ENCODE measurements at regions not wholly inside any gene's neighbourhood (a gene's known extent, or its start where the extent isn't known, plus 50 kb on each side); places are given as distances from the start of the nearest gene placed in this dataset.

- H3K27ac ChIP-seq (ENCODE audit: low read depth in 1 of 2, low read length in 2 of 2), result no peak overlapping the region
- TF ChIP-seq SP1 (IDR thresholded peaks at IDR 0.05) (no peak), MAX (IDR thresholded peaks at IDR 0.05) (no peak), ZBTB33 (IDR thresholded peaks at IDR 0.05) (no peak), JUND (IDR thresholded peaks at IDR 0.05) (no peak), FOXA2 (IDR thresholded peaks at IDR 0.05) (no peak), ATF3 (IDR thresholded peaks at IDR 0.05) (no peak), HNF4G (IDR thresholded peaks at IDR 0.05) (no peak), RXRA (IDR thresholded peaks at IDR 0.05) (no peak), NR2F2 (IDR thresholded peaks at IDR 0.05) (no peak), GABPA (IDR thresholded peaks at IDR 0.05 in 1 of 2, conservative IDR thresholded peaks at IDR 0.05 in 1 of 2) (no peak), TAF1 (conservative IDR thresholded peaks at IDR 0.05) (no peak), HNF4A (conservative IDR thresholded peaks at IDR 0.05) (no peak), EGR1 (IDR thresholded peaks at IDR 0.05; ENCODE audit: low read depth in 2 of 2) (no peak), FOXA1 (IDR thresholded peaks at IDR 0.05) (no peak), CTCF (IDR thresholded peaks at IDR 0.05; ENCODE audit: low read depth, low read length, missing input control) (no peak), YY1 (IDR thresholded peaks at IDR 0.05) (no peak), RAD21 (IDR thresholded peaks at IDR 0.05) (no peak), REST (IDR thresholded peaks at IDR 0.05) (no peak)
- H3K4me3 ChIP-seq (ENCODE audit: low read depth in 1 of 3, low read length in 3 of 3), result no peak overlapping the region
- H3K36me3 ChIP-seq (ENCODE audit: control insufficient read depth in 4 of 4, insufficient read depth in 3 of 4, low read depth in 1 of 4, low read length in 3 of 4), result no peaks in the 10 kb centered on the region
- H3K27me3 ChIP-seq (ENCODE audit: control insufficient read depth in 4 of 4, insufficient read depth in 4 of 4, low read length in 3 of 4), result no peaks in the 10 kb centered on the region
- H3K9me3 ChIP-seq (ENCODE audit: control insufficient read depth in 4 of 4, low read length in 3 of 4), result no peaks in the 10 kb centered on the region
- H3K9ac ChIP-seq (ENCODE audit: low read depth in 1 of 2, low read length in 2 of 2), result no peak overlapping the region
- peaks cover 0 to 4% (median 2%) of the 10 kb centered on the region in 4 donors for H3K4me1 ChIP-seq (ENCODE audit: control insufficient read depth in 4 of 4, insufficient read depth in 4 of 4, low read length in 3 of 4)
- DNase-seq (ENCODE audit: low spot score), result no peak
- WGBS, result 96% methylated on average over 2 of the region's 2 CpGs
Measured at GRCh38 chr13:80097561-80097960, 243.4 kb downstream of the SPRY2 start.

All from liver (tissue), 8 donors.